ENCODE measurements at regions not wholly inside any gene's neighbourhood (a gene's known extent, or its start where the extent isn't known, plus 50 kb on each side); places are given as distances from the start of the nearest gene placed in this dataset.

DNA sequence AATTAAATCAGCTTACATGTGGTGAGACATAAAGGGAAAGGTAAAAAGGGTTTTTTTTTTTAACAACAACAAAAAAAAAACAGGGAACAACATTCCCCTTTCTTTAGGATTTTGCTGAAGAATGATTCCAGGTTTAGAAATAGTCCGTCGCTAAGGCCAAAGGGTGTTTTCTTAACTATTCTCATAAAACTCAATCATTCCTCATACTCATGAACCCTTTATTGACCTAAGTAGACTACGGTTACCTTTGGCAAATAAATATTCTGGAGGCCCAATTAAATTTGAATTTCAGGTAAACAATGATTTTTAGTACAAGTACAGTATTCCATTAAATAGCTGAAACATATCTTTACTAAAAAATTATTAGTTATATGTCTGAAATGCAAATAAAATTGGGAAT lies 55.6 kb upstream of the CCNG1 start:
- DNase-seq (ENCODE audit: low read depth) = no peak
- H3K4me3 ChIP-seq (ENCODE audit: low read depth, low read length) = no peak overlapping the region
- no peak for TF ChIP-seq MYC (IDR thresholded peaks at IDR 0.05; ENCODE audit: low read depth, low read length)
- no peak for TF ChIP-seq POLR2A (IDR thresholded peaks at IDR 0.05; ENCODE audit: extremely low read depth, insufficient read length)
- TF ChIP-seq, protein P1, sequence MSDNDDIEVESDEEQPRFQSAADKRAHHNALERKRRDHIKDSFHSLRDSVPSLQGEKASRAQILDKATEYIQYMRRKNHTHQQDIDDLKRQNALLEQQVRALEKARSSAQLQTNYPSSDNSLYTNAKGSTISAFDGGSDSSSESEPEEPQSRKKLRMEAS (IDR thresholded peaks at IDR 0.05; ENCODE audit: low read depth, low read length) = no peak
- TF ChIP-seq, protein P2, sequence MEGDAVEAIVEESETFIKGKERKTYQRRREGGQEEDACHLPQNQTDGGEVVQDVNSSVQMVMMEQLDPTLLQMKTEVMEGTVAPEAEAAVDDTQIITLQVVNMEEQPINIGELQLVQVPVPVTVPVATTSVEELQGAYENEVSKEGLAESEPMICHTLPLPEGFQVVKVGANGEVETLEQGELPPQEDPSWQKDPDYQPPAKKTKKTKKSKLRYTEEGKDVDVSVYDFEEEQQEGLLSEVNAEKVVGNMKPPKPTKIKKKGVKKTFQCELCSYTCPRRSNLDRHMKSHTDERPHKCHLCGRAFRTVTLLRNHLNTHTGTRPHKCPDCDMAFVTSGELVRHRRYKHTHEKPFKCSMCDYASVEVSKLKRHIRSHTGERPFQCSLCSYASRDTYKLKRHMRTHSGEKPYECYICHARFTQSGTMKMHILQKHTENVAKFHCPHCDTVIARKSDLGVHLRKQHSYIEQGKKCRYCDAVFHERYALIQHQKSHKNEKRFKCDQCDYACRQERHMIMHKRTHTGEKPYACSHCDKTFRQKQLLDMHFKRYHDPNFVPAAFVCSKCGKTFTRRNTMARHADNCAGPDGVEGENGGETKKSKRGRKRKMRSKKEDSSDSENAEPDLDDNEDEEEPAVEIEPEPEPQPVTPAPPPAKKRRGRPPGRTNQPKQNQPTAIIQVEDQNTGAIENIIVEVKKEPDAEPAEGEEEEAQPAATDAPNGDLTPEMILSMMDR (IDR thresholded peaks at IDR 0.05; ENCODE audit: low read depth, low read length) = no peak

DNA sequence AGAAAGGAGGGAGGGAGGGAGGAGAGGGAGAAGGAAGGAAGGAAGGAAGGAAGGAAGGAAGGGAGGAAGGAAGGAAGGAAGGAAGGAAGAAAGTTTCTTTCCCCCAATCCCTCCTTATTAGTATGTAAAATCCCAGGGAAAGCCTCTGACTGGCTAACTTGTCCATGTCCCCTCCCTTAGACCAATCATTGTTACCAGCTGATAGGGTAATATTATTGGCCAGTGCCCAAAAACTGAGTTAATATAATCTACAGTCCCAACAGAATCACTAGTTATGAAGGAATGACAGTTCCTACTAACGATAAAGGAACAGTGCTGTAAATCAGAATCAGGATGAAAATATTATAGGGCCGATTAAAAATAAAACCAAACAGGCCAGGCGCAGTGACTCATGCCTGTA lies 53.6 kb upstream of the CCNG1 start:
- DNase-seq (ENCODE audit: low read depth) = no peak
- no peak overlapping the region for H3K4me3 ChIP-seq (ENCODE audit: low read depth, low read length)
- TF ChIP-seq MYC (IDR thresholded peaks at IDR 0.05; ENCODE audit: low read depth, low read length) = no peak
- TF ChIP-seq, protein P2 (IDR thresholded peaks at IDR 0.05; ENCODE audit: low read depth, low read length) = no peak
- no peak for TF ChIP-seq POLR2A (IDR thresholded peaks at IDR 0.05; ENCODE audit: extremely low read depth, insufficient read length)
- TF ChIP-seq, protein P1 (IDR thresholded peaks at IDR 0.05; ENCODE audit: low read depth, low read length) = no peak

DNA sequence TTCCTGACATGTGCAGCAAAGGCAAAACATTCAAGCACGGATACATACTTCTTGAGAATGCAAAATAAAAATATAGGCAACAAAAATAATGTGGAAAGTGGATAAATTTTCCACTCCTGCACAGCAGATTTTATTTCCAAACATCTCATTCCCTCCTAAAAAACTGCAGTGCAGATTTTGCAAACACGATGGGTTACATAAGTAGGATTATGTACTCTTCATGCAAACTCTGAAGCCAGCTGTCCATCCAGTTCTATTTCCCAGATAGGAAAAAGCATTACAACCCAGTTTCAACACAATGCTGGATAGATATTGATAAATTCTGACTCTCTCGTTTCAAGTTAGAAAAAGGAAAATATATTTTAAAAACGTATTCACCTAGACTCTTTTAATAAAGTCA lies 52.7 kb upstream of the CCNG1 start:
- TF ChIP-seq, protein P1 (IDR thresholded peaks at IDR 0.05; ENCODE audit: low read depth, low read length) = no peak
- TF ChIP-seq MYC (IDR thresholded peaks at IDR 0.05; ENCODE audit: low read depth, low read length) (no peak), POLR2A (IDR thresholded peaks at IDR 0.05; ENCODE audit: extremely low read depth, insufficient read length) (no peak)
- TF ChIP-seq, protein P2 (IDR thresholded peaks at IDR 0.05; ENCODE audit: low read depth, low read length) = no peak
- no peak overlapping the region for H3K4me3 ChIP-seq (ENCODE audit: low read depth, low read length)
- DNase-seq (ENCODE audit: low read depth) = no peak

DNA sequence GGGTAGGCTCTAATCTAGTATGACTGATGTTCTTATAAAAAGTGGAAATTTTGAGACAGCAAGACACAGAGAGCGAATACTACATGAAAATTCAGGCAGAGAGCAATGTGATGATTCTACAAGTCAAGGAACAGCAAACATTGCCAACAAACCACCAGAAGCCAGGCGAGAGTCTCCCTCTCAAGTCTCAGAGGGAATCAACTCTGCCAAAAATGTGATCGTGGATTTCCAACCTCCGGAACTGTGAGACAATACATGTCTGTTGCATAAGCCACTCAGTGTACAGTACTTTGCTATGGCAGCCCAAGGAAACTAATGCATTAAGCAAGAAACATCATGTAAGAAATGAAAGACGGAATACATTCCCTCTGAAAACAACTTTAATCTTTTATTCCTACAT lies 52.1 kb upstream of the CCNG1 start:
- DNase-seq (ENCODE audit: low read depth) = no peak
- no peak for TF ChIP-seq MYC (IDR thresholded peaks at IDR 0.05; ENCODE audit: low read depth, low read length)
- TF ChIP-seq, protein P1 (IDR thresholded peaks at IDR 0.05; ENCODE audit: low read depth, low read length) = no peak
- no peak for TF ChIP-seq POLR2A (IDR thresholded peaks at IDR 0.05; ENCODE audit: extremely low read depth, insufficient read length)
- TF ChIP-seq, protein P2 (IDR thresholded peaks at IDR 0.05; ENCODE audit: low read depth, low read length) = no peak
- no peak overlapping the region for H3K4me3 ChIP-seq (ENCODE audit: low read depth, low read length)

DNA sequence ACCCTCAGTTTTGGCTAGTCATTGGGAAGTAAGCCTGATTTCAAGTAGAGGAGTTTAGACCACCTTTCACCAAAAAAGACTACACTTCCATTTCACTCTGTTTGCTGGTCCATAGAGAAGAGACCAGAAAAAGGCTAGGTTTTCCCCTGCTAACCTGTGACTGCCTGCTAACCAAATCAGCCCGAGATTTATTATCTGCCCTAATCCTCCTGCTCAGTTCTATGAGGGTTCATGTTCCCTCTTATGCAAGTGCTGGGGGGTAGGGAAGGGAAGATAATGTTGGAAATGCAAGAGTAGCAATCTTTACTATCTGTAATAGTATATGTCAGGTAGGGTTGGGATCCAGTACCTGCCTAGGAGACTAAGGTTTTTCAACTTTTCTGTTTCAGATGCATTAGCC lies 51.6 kb upstream of the CCNG1 start:
- TF ChIP-seq, protein P2 (IDR thresholded peaks at IDR 0.05; ENCODE audit: low read depth, low read length) = no peak
- no peak for DNase-seq (ENCODE audit: low read depth)
- H3K4me3 ChIP-seq (ENCODE audit: low read depth, low read length) = no peak overlapping the region

DNA sequence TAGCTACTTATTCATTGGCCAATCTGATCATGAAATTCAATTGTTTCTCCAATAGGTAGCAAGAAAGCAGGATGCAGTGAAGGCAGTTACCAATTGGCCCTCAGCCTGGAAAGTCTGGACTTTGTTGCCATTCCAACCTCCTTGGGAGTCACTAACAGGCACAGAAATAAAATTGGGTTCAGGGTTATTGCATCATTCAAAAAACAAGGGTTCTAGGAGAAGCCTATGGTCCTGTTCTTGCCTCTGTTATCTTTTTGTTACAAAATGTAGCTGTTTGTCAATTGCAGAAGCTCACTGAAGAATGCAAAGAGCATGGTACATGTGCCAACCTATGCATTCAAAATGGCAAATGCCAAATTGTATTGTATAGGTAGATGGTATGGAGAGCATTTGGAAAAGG lies 51.0 kb upstream of the CCNG1 start:
- no peak for DNase-seq (ENCODE audit: low read depth)
- H3K4me3 ChIP-seq (ENCODE audit: low read depth, low read length) = no peak overlapping the region
- TF ChIP-seq POLR2A (IDR thresholded peaks at IDR 0.05; ENCODE audit: extremely low read depth, insufficient read length) (no peak), MYC (IDR thresholded peaks at IDR 0.05; ENCODE audit: low read depth, low read length) (no peak)
- TF ChIP-seq, protein P1 (IDR thresholded peaks at IDR 0.05; ENCODE audit: low read depth, low read length) = no peak
- TF ChIP-seq, protein P2 (IDR thresholded peaks at IDR 0.05; ENCODE audit: low read depth, low read length) = no peak

Measured in NB4 (cell line).